ENCODE measurements at regions not wholly inside any gene's neighbourhood (a gene's known extent, or its start where the extent isn't known, plus 50 kb on each side); places are given as distances from the start of the nearest gene placed in this dataset.

DNA sequence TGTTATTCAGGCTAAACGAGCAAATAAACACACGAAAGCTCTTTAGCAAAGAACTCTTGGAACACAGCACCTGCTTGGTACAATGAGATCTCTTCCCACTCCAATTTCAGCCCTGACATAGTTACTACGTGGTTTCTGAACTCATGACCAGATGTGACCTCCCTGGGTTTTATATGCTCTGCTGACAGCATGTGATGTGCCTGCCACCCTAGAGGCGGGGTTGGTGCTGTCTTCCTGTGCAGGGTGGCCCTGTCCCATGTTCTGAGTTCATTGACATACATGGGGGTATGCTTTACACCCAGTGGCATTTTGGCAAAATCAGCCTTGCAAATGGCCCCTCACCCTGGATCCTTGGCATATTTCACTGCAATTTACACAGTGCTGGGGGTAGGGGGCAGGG, 475.3 kb upstream of the ZFHX3 start:
- no peaks in the 10 kb centered on the region for H3K4me1 ChIP-seq (ENCODE audit: control insufficient read depth in 2 of 2, insufficient read depth in 2 of 2, low read length in 2 of 2)
- H3K9ac ChIP-seq (ENCODE audit: low read depth in 1 of 2, low read length in 2 of 2) = no peak overlapping the region
- H3K4me3 ChIP-seq (ENCODE audit: low read length in 2 of 2) = no peak overlapping the region
- no peak overlapping the region for H3K27ac ChIP-seq (ENCODE audit: low read depth in 2 of 2, low read length in 2 of 2)
- H3K9me3 ChIP-seq (ENCODE audit: control insufficient read depth in 2 of 2, low read length in 2 of 2) = no peaks in the 10 kb centered on the region
- H3K27me3 ChIP-seq (ENCODE audit: control insufficient read depth in 2 of 2, insufficient read depth in 2 of 2, low read length in 2 of 2) = no peaks in the 10 kb centered on the region
- H3K36me3 ChIP-seq (ENCODE audit: control insufficient read depth in 2 of 2, insufficient read depth in 2 of 2, low read length in 2 of 2) = no peaks in the 10 kb centered on the region

DNA sequence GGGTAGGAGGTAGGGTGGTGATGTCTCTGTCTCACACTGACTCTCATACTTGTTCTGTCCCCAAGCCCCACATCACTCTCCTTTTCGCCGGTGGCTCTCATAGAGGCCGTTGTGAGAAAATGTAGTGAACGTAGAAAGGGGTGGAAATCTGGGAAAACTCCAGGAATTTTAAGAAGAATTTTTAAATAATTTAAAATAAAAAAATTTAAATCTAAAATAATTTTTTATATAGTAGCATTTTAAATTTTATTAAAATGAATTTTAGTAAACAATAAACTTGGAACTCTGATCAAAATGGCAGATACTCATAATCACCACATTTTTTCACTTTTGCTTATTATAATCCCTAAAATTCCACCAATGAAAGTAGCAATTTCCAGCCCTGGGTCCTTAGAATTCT, 473.6 kb upstream of the ZFHX3 start:
- Histone ChIP-seq H3K4me3 (ENCODE audit: low read length in 2 of 2) (no peak overlapping the region), H3K27ac (ENCODE audit: low read depth in 2 of 2, low read length in 2 of 2) (no peak overlapping the region), H3K4me1 (ENCODE audit: control insufficient read depth in 2 of 2, insufficient read depth in 2 of 2, low read length in 2 of 2) (no peaks in the 10 kb centered on the region), H3K36me3 (ENCODE audit: control insufficient read depth in 2 of 2, insufficient read depth in 2 of 2, low read length in 2 of 2) (no peaks in the 10 kb centered on the region), H3K27me3 (ENCODE audit: control insufficient read depth in 2 of 2, insufficient read depth in 2 of 2, low read length in 2 of 2) (no peaks in the 10 kb centered on the region), H3K9me3 (ENCODE audit: control insufficient read depth in 2 of 2, low read length in 2 of 2) (no peaks in the 10 kb centered on the region), H3K9ac (ENCODE audit: low read depth in 1 of 2, low read length in 2 of 2) (no peak overlapping the region)

DNA sequence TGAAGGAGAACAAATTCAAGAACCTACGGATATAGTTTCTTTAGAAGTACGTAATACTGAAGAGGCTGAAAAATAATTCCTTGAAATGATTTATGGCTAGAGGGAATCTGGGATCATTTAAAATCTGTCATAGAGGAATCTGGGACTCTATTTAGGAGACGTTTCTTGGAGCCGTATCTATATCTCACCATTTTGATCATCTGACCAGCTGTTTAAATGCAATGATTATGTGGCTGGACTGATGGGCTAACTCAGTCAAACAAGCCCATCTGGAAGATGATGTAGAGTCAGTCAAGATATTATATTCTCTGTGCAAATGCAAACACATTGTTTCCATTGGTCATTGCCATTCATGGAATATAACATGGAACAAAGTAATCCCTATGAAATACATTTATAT, 467.7 kb upstream of the ZFHX3 start:
- no peak overlapping the region for H3K27ac ChIP-seq (ENCODE audit: low read depth in 2 of 2, low read length in 2 of 2)
- no peak overlapping the region for H3K9ac ChIP-seq (ENCODE audit: low read depth in 1 of 2, low read length in 2 of 2)
- H3K36me3 ChIP-seq (ENCODE audit: control insufficient read depth in 2 of 2, insufficient read depth in 2 of 2, low read length in 2 of 2) = no peaks in the 10 kb centered on the region
- no peaks in the 10 kb centered on the region for H3K9me3 ChIP-seq (ENCODE audit: control insufficient read depth in 2 of 2, low read length in 2 of 2)
- H3K4me3 ChIP-seq (ENCODE audit: low read length in 2 of 2) = no peak overlapping the region
- no peaks in the 10 kb centered on the region for H3K27me3 ChIP-seq (ENCODE audit: control insufficient read depth in 2 of 2, insufficient read depth in 2 of 2, low read length in 2 of 2)
- no peaks in the 10 kb centered on the region for H3K4me1 ChIP-seq (ENCODE audit: control insufficient read depth in 2 of 2, insufficient read depth in 2 of 2, low read length in 2 of 2)

DNA sequence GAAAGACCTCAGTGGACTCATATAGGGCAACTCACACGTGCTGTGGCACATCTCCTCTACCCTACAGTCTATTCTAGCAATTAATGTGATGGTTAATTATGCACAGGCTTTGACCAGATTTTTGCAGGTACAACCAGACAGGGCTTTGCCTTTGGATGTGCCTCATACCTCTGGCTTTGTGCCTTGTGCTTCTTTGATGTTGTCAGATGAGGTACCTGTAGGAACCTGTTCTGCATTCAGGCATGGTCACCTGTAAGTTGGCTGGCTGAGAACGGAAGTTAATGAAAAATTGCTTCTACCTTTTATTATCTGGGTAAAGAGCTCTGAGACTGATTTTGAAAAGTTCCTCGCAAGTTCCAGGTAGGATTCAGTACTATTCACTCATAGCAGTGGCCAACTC, 462.9 kb upstream of the ZFHX3 start:
- no peak overlapping the region for H3K27ac ChIP-seq (ENCODE audit: low read depth in 2 of 2, low read length in 2 of 2)
- no peaks in the 10 kb centered on the region for H3K27me3 ChIP-seq (ENCODE audit: control insufficient read depth in 2 of 2, insufficient read depth in 2 of 2, low read length in 2 of 2)
- no peak overlapping the region for H3K9ac ChIP-seq (ENCODE audit: low read depth in 1 of 2, low read length in 2 of 2)
- no peak overlapping the region for H3K4me3 ChIP-seq (ENCODE audit: low read length in 2 of 2)
- no peaks in the 10 kb centered on the region for H3K36me3 ChIP-seq (ENCODE audit: control insufficient read depth in 2 of 2, insufficient read depth in 2 of 2, low read length in 2 of 2)
- no peaks in the 10 kb centered on the region for H3K4me1 ChIP-seq (ENCODE audit: control insufficient read depth in 2 of 2, insufficient read depth in 2 of 2, low read length in 2 of 2)
- H3K9me3 ChIP-seq (ENCODE audit: control insufficient read depth in 2 of 2, low read length in 2 of 2) = no peaks in the 10 kb centered on the region

DNA sequence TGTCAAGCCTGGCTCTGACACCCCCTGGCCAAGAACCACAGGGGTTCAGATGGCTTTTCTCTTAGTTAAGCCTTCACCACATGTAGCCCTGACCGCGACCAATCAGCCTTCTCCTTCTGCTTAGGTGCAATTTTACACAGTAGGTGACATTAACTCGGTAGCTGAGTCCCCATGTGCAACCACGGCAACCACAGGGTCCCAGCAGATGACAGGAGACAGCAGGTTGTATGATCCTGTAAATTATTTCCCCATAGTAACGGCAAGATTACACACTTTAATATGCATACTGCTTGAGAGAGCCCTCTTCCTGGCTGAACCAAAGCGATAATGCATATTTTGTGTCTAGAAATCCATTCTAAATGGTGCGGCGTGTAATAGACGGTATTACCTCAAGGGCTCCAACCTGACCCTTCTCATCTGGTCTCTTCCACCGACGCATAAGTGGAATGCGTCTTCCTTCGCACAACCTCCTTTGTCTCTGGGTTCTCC, 458.7 kb upstream of the ZFHX3 start:
- Histone ChIP-seq H3K4me1 (ENCODE audit: control insufficient read depth in 2 of 2, insufficient read depth in 2 of 2, low read length in 2 of 2) (no peaks in the 10 kb centered on the region), H3K36me3 (ENCODE audit: control insufficient read depth in 2 of 2, insufficient read depth in 2 of 2, low read length in 2 of 2) (no peaks in the 10 kb centered on the region), H3K9ac (ENCODE audit: low read depth in 1 of 2, low read length in 2 of 2) (no peak overlapping the region), H3K27ac (ENCODE audit: low read depth in 2 of 2, low read length in 2 of 2) (no peak overlapping the region), H3K4me3 (ENCODE audit: low read length in 2 of 2) (no peak overlapping the region), H3K27me3 (ENCODE audit: control insufficient read depth in 2 of 2, insufficient read depth in 2 of 2, low read length in 2 of 2) (no peaks in the 10 kb centered on the region), H3K9me3 (ENCODE audit: control insufficient read depth in 2 of 2, low read length in 2 of 2) (no peaks in the 10 kb centered on the region)

DNA sequence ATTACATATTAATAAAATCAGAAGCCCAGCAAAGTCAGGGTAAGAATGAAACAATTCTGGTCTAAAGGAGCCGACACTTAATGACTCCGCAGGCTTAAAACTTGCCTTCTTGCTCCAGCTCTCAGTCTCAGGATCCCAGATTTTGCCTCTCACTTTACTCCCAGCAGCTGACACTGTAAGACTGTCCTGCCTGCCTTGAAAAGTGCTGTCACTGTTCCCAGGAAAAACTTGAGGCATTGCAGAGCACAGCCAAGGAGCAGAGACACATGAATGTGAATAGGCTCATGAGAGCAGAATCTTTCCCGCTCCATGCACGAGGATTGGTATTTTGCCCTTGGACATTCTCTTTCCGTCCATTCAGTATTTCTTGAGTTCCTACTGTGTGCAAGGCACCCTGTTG, 457.6 kb upstream of the ZFHX3 start:
- no peak overlapping the region for H3K4me3 ChIP-seq (ENCODE audit: low read length in 2 of 2)
- no peaks in the 10 kb centered on the region for H3K27me3 ChIP-seq (ENCODE audit: control insufficient read depth in 2 of 2, insufficient read depth in 2 of 2, low read length in 2 of 2)
- H3K27ac ChIP-seq (ENCODE audit: low read depth in 2 of 2, low read length in 2 of 2) = no peak overlapping the region
- no peaks in the 10 kb centered on the region for H3K9me3 ChIP-seq (ENCODE audit: control insufficient read depth in 2 of 2, low read length in 2 of 2)
- H3K4me1 ChIP-seq (ENCODE audit: control insufficient read depth in 2 of 2, insufficient read depth in 2 of 2, low read length in 2 of 2) = no peaks in the 10 kb centered on the region
- H3K36me3 ChIP-seq (ENCODE audit: control insufficient read depth in 2 of 2, insufficient read depth in 2 of 2, low read length in 2 of 2) = no peaks in the 10 kb centered on the region
- H3K9ac ChIP-seq (ENCODE audit: low read depth in 1 of 2, low read length in 2 of 2) = no peak overlapping the region

DNA sequence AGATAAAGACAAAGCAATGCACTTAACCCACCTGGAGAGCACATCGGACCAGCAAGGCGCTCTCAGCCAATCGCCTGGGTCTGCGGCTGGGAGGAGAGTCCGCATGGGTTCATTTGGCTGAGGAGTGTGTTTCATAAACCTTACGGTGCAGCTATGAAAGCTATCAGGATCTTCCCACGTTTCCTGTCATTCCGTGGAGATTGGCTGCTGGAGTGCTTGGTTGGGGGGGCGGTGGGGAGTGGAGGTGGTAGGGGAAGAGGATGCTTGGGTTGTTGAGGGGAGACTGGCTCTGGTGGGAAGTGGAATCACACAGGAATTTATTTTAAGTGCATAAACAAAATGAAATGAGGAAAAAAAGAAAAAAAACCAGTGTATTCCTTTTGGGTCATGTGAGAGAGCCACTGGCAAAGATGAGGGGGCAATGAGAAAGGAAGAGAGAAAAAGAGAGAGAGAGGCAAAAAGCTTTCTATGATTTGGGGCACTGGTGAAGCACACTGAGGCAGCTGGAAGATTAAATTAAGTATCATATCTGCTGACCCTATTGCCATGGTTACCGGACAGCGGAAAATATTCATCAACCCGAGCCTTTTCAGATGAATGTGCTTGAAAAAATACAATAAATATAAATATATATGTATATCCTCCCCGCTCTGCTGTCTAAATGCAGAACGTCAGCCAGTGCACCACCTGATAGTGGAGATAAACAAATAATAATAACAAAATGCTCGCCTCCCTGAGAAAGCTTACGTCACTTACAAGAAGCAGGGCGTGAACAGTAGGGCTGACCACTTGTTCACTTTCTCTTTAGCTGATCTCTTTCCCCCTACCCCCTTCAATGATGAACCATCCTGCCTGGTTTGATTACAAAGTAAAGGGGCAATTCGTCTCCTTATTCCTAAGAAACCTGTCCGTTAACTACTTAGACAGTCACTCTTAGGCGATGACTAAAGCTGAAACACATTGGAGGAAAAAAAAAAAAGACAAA, 457.0 kb upstream of the ZFHX3 start:
- Histone ChIP-seq H3K27me3 (ENCODE audit: control insufficient read depth in 2 of 2, insufficient read depth in 2 of 2, low read length in 2 of 2) (no peaks in the 10 kb centered on the region), H3K4me3 (ENCODE audit: low read length in 2 of 2) (no peak overlapping the region), H3K9ac (ENCODE audit: low read depth in 1 of 2, low read length in 2 of 2) (no peak overlapping the region)

DNA sequence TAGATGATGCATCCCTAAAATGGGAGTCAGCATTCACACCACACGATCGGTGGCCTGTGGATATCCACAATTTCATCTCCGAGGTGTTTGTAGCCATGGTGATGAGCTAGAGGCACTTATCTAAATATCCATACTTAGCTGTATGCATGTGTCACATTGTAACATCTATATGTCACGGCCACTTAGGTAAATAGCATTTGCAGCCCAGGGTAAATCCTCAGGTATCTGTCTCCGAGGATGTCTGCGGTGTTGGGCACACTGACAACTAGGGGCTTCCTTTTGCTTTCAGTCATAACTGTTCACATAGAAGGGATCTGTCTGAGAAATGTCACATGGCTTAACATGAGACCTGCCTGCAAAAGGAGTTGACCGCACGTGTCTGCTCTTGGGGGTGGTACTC, 455.2 kb upstream of the ZFHX3 start:
- H3K36me3 ChIP-seq (ENCODE audit: control insufficient read depth in 2 of 2, insufficient read depth in 2 of 2, low read length in 2 of 2) = no peaks in the 10 kb centered on the region
- H3K9me3 ChIP-seq (ENCODE audit: control insufficient read depth in 2 of 2, low read length in 2 of 2) = no peaks in the 10 kb centered on the region
- no peak overlapping the region for H3K9ac ChIP-seq (ENCODE audit: low read depth in 1 of 2, low read length in 2 of 2)
- H3K27me3 ChIP-seq (ENCODE audit: control insufficient read depth in 2 of 2, insufficient read depth in 2 of 2, low read length in 2 of 2) = no peaks in the 10 kb centered on the region
- H3K4me3 ChIP-seq (ENCODE audit: low read length in 2 of 2) = no peak overlapping the region
- H3K4me1 ChIP-seq (ENCODE audit: control insufficient read depth in 2 of 2, insufficient read depth in 2 of 2, low read length in 2 of 2) = no peaks in the 10 kb centered on the region
- no peak overlapping the region for H3K27ac ChIP-seq (ENCODE audit: low read depth in 2 of 2, low read length in 2 of 2)

More for the DNA sequence above, 457.0 kb upstream of the ZFHX3 start:
- H3K4me1 ChIP-seq (ENCODE audit: control insufficient read depth in 2 of 2, insufficient read depth in 2 of 2, low read length in 2 of 2) = no peaks in the 10 kb centered on the region
- H3K36me3 ChIP-seq (ENCODE audit: control insufficient read depth in 2 of 2, insufficient read depth in 2 of 2, low read length in 2 of 2) = no peaks in the 10 kb centered on the region
- no peak overlapping the region for H3K27ac ChIP-seq (ENCODE audit: low read depth in 2 of 2, low read length in 2 of 2)
- H3K9me3 ChIP-seq (ENCODE audit: control insufficient read depth in 2 of 2, low read length in 2 of 2) = no peaks in the 10 kb centered on the region

DNA sequence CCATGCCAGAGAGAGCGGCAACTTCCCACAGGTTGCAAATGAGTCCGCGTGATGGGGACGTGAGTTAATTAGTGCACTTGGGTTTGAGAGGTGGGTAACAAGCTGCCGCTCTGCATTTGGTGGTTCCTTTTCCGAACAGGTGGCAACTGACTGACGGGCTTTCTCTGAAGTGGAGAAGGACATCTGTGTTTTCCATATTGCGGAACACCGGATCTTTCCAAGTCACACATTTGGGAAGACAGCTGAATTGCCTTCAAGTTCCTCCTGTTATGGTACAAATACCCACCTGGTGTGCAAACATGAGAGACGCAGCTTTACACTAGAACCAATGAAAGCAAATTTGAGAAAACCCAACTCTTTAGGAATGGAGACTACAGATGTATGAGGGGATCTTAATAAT, 451.3 kb upstream of the ZFHX3 start:
- H3K36me3 ChIP-seq (ENCODE audit: control insufficient read depth in 2 of 2, insufficient read depth in 2 of 2, low read length in 2 of 2) = no peaks in the 10 kb centered on the region
- no peaks in the 10 kb centered on the region for H3K9me3 ChIP-seq (ENCODE audit: control insufficient read depth in 2 of 2, low read length in 2 of 2)
- H3K27ac ChIP-seq (ENCODE audit: low read depth in 2 of 2, low read length in 2 of 2) = no peak overlapping the region
- no peak overlapping the region for H3K4me3 ChIP-seq (ENCODE audit: low read length in 2 of 2)
- H3K9ac ChIP-seq (ENCODE audit: low read depth in 1 of 2, low read length in 2 of 2) = no peak overlapping the region
- H3K27me3 ChIP-seq (ENCODE audit: control insufficient read depth in 2 of 2, insufficient read depth in 2 of 2, low read length in 2 of 2) = no peaks in the 10 kb centered on the region
- H3K4me1 ChIP-seq (ENCODE audit: control insufficient read depth in 2 of 2, insufficient read depth in 2 of 2, low read length in 2 of 2) = no peaks in the 10 kb centered on the region

DNA sequence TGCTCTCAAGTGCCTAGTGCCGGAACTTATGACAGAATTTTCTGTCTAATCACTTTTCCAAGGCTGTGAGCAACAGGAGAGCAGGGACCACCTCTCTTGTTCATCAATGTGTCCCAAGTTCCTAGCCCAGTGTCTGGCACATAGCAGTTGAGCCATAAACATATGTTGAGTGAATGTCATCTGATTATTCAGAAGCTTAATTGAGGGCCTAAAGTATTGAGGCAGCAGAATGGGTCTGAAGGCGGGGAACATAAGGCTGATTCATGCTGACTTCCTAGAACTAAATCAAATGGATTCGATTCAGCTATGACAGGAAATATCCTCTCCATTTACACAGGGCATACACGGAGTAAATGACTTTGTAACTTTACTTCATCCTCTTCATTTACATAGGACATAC, 438.0 kb upstream of the ZFHX3 start:
- H3K36me3 ChIP-seq (ENCODE audit: control insufficient read depth in 2 of 2, insufficient read depth in 2 of 2, low read length in 2 of 2) = no peaks in the 10 kb centered on the region

More for the DNA sequence above, 438.0 kb upstream of the ZFHX3 start:
- H3K4me1 ChIP-seq (ENCODE audit: control insufficient read depth in 2 of 2, insufficient read depth in 2 of 2, low read length in 2 of 2) = no peaks in the 10 kb centered on the region
- H3K9ac ChIP-seq (ENCODE audit: low read depth in 1 of 2, low read length in 2 of 2) = no peak overlapping the region
- no peaks in the 10 kb centered on the region for H3K9me3 ChIP-seq (ENCODE audit: control insufficient read depth in 2 of 2, low read length in 2 of 2)
- peaks cover 0 to 2% of the 10 kb centered on the region in 2 donors for H3K27me3 ChIP-seq (ENCODE audit: control insufficient read depth in 2 of 2, insufficient read depth in 2 of 2, low read length in 2 of 2)
- no peak overlapping the region for H3K27ac ChIP-seq (ENCODE audit: low read depth in 2 of 2, low read length in 2 of 2)
- H3K4me3 ChIP-seq (ENCODE audit: low read length in 2 of 2) = no peak overlapping the region
